ENCODE measurements at regions not wholly inside any gene's neighbourhood (a gene's known extent, or its start where the extent isn't known, plus 50 kb on each side); places are given as distances from the start of the nearest gene placed in this dataset.

GRCh38 chr6:19050765-19051164 lies 663.6 kb downstream of the RNF144B start:
- no peak for TF ChIP-seq SUZ12 (IDR thresholded peaks at IDR 0.05)
- TF ChIP-seq L3MBTL2 (conservative IDR thresholded peaks at IDR 0.05), result no peak
- no peak for TF ChIP-seq FOXM1 (IDR thresholded peaks at IDR 0.05; ENCODE audit: borderline replicate concordance)
- TF ChIP-seq BHLHE40 (IDR thresholded peaks at IDR 0.05; ENCODE audit: borderline replicate concordance), result no peak
- TF ChIP-seq TARDBP (IDR thresholded peaks at IDR 0.05), result no peak
- TF ChIP-seq HDGF (IDR thresholded peaks at IDR 0.05; ENCODE audit: borderline replicate concordance), result no peak
- TF ChIP-seq FOXK2 (IDR thresholded peaks at IDR 0.05), result no peak
- TF ChIP-seq ELF4 (IDR thresholded peaks at IDR 0.05), result no peak
- no peak for TF ChIP-seq CTBP1 (IDR thresholded peaks at IDR 0.05; ENCODE audit: borderline replicate concordance)
- TF ChIP-seq SP1 (IDR thresholded peaks at IDR 0.05), result no peak
- TF ChIP-seq ARNT (IDR thresholded peaks at IDR 0.05), result no peak
- TF ChIP-seq ZNF384 (IDR thresholded peaks at IDR 0.05), result no peak
- TF ChIP-seq FOXA1 (IDR thresholded peaks at IDR 0.05), result no peak
- TF ChIP-seq PKNOX1 (IDR thresholded peaks at IDR 0.05), result no peak

Data from HEK293T (cell line).